BE2C (cell line): ENCODE measurements at regions not wholly inside any gene's neighbourhood (a gene's known extent, or its start where the extent isn't known, plus 50 kb on each side); places are given as distances from the start of the nearest gene placed in this dataset.
A peak's percentile ranks its signal among the peaks of the same experiment; 100 is the strongest.

Source experiments
- DNase-seq: peaks from one replicate; pipeline ENCODE4 v3.0.0-alpha.2; 2020
- H3K27me3 ChIP-seq: fragments of 250-450 bp; sonication (Bioruptor Pico); 2 replicates; pipeline ENCODE4 v1.5.1; 2020; ENCODE audit warnings: mild to moderate bottlenecking
- H3K36me3 ChIP-seq: fragments of 250-450 bp; sonication (Bioruptor Pico); 2 replicates; pipeline ENCODE4 v1.5.1; 2020; ENCODE audit warnings: mild to moderate bottlenecking
- H3K4me1 ChIP-seq: fragments of 250-450 bp; sonication (Bioruptor Pico); 2 replicates; pipeline ENCODE4 v1.5.1; 2020
- H3K4me3 ChIP-seq: 2 replicates; pipeline ENCODE4 v1.5.1; 2011; ENCODE audit warnings: low read depth, low read length
- H3K9me3 ChIP-seq: fragments of 250-450 bp; sonication (Bioruptor Pico); 2 replicates; pipeline ENCODE4 v1.5.1; 2020
- CTCF ChIP-seq: IDR thresholded peaks from 2 replicates; pipeline ENCODE4 v1.5.1; 2012; ENCODE audit warnings: mild to moderate bottlenecking, low read depth, low read length

- no peak for DNase-seq
- H3K4me3 ChIP-seq, result no peak overlapping the region
- TF ChIP-seq CTCF, result no peak
- no peaks in the 10 kb centered on the region for H3K36me3 ChIP-seq
- no peaks in the 10 kb centered on the region for H3K9me3 ChIP-seq
- H3K4me1 ChIP-seq, result no peaks in the 10 kb centered on the region
- H3K27me3 ChIP-seq, result peaks cover 3% of the 10 kb centered on the region; the same call in 1 of the 2 replicates
These were observed 222.1 kb downstream of the LMX1A start for GRCh38 chr1:165134431-165134830.

DNA sequence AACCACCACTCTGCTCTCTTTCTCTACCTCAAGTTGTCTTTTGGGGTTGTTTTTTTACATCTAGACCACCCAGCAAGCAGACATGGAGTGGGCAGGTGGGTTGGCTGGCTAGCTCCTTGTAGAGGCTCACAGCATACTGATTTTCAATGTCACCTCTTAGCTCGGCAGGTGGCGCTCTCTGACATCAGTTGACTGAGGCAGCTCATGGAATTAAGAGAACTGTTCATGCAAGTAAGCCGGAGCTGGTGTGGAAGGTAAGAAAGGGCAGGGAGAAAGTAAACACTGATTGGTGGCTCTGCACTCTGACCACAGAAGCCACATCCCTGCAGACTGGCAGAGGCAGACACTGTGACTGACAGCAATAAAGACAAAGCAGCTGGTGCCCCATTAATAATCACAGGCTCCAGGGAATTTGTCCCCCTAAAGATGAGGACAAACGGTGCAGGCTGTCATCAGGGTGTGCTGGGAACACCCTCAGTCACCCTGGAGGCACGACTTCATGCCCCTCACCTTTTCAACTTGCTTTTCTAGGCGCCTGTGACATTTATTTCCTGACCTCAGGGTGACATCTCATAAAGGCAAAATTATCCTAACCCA lies 226.8 kb downstream of the LMX1A start:
- Histone ChIP-seq H3K27me3 (0 out of 2 replicates have a peak, but pooled peaks cover 6% of the 10 kb centered on the region), H3K4me3 (no peak overlapping the region), H3K9me3 (no peaks in the 10 kb centered on the region), H3K4me1 (no peaks in the 10 kb centered on the region), H3K36me3 (no peaks in the 10 kb centered on the region)
- TF ChIP-seq CTCF, result peak; percentile 72
- peak; percentile 67 for DNase-seq

DNA sequence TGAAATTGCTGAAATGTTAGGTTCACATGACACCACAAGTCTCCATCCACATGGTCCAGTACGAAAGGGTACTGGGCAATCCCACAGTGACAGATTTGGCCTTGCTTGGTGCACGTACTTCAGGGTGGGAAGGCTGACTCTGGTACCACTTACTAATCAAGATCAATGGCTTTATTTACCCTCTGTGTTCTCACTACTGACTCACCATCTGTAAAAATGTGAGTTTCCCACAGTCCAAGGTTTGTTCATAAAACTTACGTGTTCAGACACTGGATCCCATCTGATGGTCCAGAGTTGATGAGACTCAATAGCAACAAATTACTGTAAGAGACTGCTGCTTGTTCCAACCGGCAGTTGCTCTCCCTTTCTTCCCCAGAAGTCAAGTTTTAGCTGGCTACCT lies 231.7 kb downstream of the LMX1A start:
- Histone ChIP-seq H3K27me3 (peaks cover 3% of the 10 kb centered on the region; the same call in 1 of the 2 replicates), H3K4me1 (no peaks in the 10 kb centered on the region), H3K36me3 (no peaks in the 10 kb centered on the region), H3K4me3 (no peak overlapping the region), H3K9me3 (no peaks in the 10 kb centered on the region)
- no peak for TF ChIP-seq CTCF
- no peak for DNase-seq

DNA sequence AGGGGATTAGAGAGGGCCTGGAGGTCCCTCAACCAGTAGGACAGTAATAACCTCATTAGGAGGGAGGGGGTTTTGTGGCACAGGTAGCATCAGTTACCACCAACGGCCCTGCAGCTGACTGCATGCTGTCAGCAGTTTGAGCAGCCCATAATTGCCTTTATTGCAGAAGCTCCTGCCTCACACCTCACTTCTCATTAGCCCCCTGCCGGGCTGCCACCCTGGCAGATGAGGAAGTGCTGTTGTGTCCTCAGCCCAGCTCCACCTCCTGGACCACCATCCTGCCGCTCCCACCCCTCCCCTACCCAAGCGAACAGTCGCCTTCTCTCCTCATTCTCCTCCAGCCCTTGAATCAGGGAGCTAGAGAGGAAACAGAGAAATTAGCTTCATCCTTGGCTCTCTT lies 237.4 kb downstream of the LMX1A start:
- Histone ChIP-seq H3K9me3 (no peaks in the 10 kb centered on the region), H3K4me3 (no peak overlapping the region), H3K27me3 (peaks cover 20% of the 10 kb centered on the region), H3K36me3 (no peaks in the 10 kb centered on the region), H3K4me1 (no peaks in the 10 kb centered on the region)
- TF ChIP-seq CTCF, result no peak
- no peak for DNase-seq

DNA sequence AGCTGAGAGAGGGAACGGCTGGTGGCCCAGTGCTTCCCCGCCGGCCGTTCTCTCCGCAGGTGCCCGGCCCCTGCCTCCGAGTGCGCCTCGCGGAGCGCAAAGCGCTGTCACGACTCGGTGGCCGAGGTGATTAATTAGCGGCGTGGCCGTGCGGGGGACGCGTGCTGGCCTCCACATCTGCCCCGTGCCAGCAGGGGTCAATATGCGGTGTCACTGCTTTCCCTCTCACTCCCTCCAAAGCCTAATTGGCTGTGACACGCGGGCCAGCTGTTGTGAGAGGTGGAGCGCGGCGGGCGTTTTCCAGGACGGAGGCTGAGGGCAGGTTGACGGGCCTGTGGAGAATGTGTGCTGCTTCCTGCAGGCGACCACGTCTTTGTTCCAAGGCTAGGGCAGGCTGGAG lies 239.0 kb downstream of the LMX1A start:
- no peak for TF ChIP-seq CTCF
- DNase-seq, result no peak
- no peak overlapping the region for H3K4me3 ChIP-seq

DNA sequence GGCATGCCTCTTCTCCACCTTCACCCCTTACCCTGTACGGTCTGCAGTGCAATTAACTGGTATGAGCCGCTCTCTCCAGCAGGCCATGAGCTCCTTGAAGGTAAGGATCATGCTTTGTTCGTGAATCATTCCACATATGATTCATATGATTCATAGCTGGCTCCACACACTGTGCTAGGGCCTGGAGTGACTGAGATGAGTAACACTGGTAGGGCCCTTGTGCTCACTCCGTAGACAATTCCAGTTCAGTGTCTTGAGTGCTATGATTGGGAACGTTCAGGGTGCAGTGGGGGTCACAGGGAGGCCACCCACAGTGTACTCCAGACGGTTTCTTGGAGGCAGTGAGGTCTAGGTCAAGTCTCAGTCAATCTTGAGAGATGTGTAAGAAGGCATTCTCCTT lies 239.8 kb downstream of the LMX1A start:
- Histone ChIP-seq H3K4me1 (no peaks in the 10 kb centered on the region), H3K4me3 (no peak overlapping the region), H3K9me3 (no peaks in the 10 kb centered on the region), H3K27me3 (peaks cover 20% of the 10 kb centered on the region), H3K36me3 (no peaks in the 10 kb centered on the region)
- no peak for TF ChIP-seq CTCF
- DNase-seq, result no peak

More for the DNA sequence above, 239.0 kb downstream of the LMX1A start:
- H3K9me3 ChIP-seq, result no peaks in the 10 kb centered on the region
- H3K4me1 ChIP-seq, result no peaks in the 10 kb centered on the region
- H3K27me3 ChIP-seq, result peaks cover 20% of the 10 kb centered on the region
- H3K36me3 ChIP-seq, result no peaks in the 10 kb centered on the region
